ENCODE measurements at regions not wholly inside any gene's neighbourhood (a gene's known extent, or its start where the extent isn't known, plus 50 kb on each side); places are given as distances from the start of the nearest gene placed in this dataset.

GRCh38 chr6:22135395-22135794, 161.4 kb downstream of the PRL start:
- TF ChIP-seq, protein P1, sequence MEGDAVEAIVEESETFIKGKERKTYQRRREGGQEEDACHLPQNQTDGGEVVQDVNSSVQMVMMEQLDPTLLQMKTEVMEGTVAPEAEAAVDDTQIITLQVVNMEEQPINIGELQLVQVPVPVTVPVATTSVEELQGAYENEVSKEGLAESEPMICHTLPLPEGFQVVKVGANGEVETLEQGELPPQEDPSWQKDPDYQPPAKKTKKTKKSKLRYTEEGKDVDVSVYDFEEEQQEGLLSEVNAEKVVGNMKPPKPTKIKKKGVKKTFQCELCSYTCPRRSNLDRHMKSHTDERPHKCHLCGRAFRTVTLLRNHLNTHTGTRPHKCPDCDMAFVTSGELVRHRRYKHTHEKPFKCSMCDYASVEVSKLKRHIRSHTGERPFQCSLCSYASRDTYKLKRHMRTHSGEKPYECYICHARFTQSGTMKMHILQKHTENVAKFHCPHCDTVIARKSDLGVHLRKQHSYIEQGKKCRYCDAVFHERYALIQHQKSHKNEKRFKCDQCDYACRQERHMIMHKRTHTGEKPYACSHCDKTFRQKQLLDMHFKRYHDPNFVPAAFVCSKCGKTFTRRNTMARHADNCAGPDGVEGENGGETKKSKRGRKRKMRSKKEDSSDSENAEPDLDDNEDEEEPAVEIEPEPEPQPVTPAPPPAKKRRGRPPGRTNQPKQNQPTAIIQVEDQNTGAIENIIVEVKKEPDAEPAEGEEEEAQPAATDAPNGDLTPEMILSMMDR (optimal IDR thresholded peaks at IDR 0.05 in 1 of 3, IDR thresholded peaks at IDR 0.05 in 1 of 3, conservative IDR thresholded peaks at IDR 0.05 in 1 of 3; ENCODE audit: extremely low read depth in 1 of 3, insufficient read depth in 2 of 3, low read length in 3 of 3) = no peak
- no peak for TF ChIP-seq EZH2 (IDR thresholded peaks at IDR 0.05; ENCODE audit: low read length)

Data from keratinocyte (primary cell).